GM10266 (cell line): ENCODE measurements at regions not wholly inside any gene's neighbourhood (a gene's known extent, or its start where the extent isn't known, plus 50 kb on each side); places are given as distances from the start of the nearest gene placed in this dataset.

ENCODE experiments used
- DNase-seq: peaks from one replicate; pipeline ENCODE4 v3.0.0; 2012; ENCODE audit errors: extremely low spot score
- CTCF ChIP-seq: IDR thresholded peaks from 2 replicates; pipeline ENCODE4 v1.5.1; 2012; ENCODE audit warnings: mild to moderate bottlenecking, low read depth; ENCODE audit not compliant: control insufficient read depth, insufficient read depth; ENCODE audit errors: missing control alignments

GRCh38 chr2:193690572-193690971, 1495.8 kb upstream of the TMEFF2 start:
- no peak for DNase-seq
- TF ChIP-seq CTCF: no peak

- no peak for DNase-seq
- no peak for TF ChIP-seq CTCF
These were observed 1492.5 kb upstream of the TMEFF2 start for GRCh38 chr2:193687195-193687594.

- no peak for DNase-seq
- TF ChIP-seq CTCF: no peak
These were observed 1485.1 kb upstream of the TMEFF2 start for GRCh38 chr2:193679847-193680246.

GRCh38 chr2:193670478-193670877, 1475.7 kb upstream of the TMEFF2 start:
- no peak for TF ChIP-seq CTCF
- DNase-seq: no peak

GRCh38 chr2:193668557-193669323, 1474.0 kb upstream of the TMEFF2 start:
- no peak for DNase-seq
- TF ChIP-seq CTCF: no peak

- no peak for TF ChIP-seq CTCF
- no peak for DNase-seq
These were observed 1433.2 kb upstream of the TMEFF2 start for GRCh38 chr2:193627927-193628272.

- DNase-seq: no peak
- TF ChIP-seq CTCF: no peak
These were observed 1432.6 kb upstream of the TMEFF2 start for GRCh38 chr2:193627187-193627926.
